DND-41 (cell line): ENCODE measurements at regions not wholly inside any gene's neighbourhood (a gene's known extent, or its start where the extent isn't known, plus 50 kb on each side); places are given as distances from the start of the nearest gene placed in this dataset.

ENCODE experiments used
- ATAC-seq: fragments of 200-7000 bp; cut with Tn5 transposase; 3 replicates; pipeline ENCODE4 v1.9.1; 2021; ENCODE audit warnings: low read depth; ENCODE audit not compliant: insufficient read depth
- DNase-seq: peaks from one replicate; pipeline ENCODE4 v3.0.0-alpha.2; 2020
- H2AFZ ChIP-seq: 2 replicates; pipeline ENCODE4 v1.6.0; 2012; ENCODE audit warnings: low read depth, low read length
- H3K27ac ChIP-seq: 2 replicates; pipeline ENCODE4 v1.5.1; 2012; ENCODE audit warnings: low read length, inconsistent platforms
- H3K27me3 ChIP-seq: fragments of 200-600 bp; sonication (generic); 2 replicates; pipeline ENCODE4 v1.6.0; 2012; ENCODE audit warnings: low read length, mild to moderate bottlenecking, inconsistent platforms; ENCODE audit not compliant: insufficient read depth, poor library complexity
- H3K36me3 ChIP-seq: 2 replicates; pipeline ENCODE4 v1.5.1; 2012; ENCODE audit warnings: low read length, inconsistent platforms; ENCODE audit not compliant: insufficient read depth
- H3K4me1 ChIP-seq: 2 replicates; pipeline ENCODE4 v1.5.1; 2012; ENCODE audit warnings: mild to moderate bottlenecking, low read length; ENCODE audit not compliant: insufficient read depth
- H3K4me2 ChIP-seq: 2 replicates; pipeline ENCODE4 v1.6.0; 2012; ENCODE audit warnings: mild to moderate bottlenecking, moderate library complexity, low read length, inconsistent platforms; ENCODE audit not compliant: insufficient read depth
- H3K4me3 ChIP-seq, 2 experiments: fragments of 200-600 bp in 1 of 2; shearing (Covaris generic) in 1 of 2; 2 replicates each; pipeline ENCODE4 v1.5.1; 2012 to 2016; ENCODE audit warnings: inconsistent platforms in 2 of 2, low read length in 2 of 2, mild to moderate bottlenecking in 2 of 2, low read depth in 1 of 2, moderate library complexity in 1 of 2
- H3K79me2 ChIP-seq: 2 replicates; pipeline ENCODE4 v1.6.0; 2012; ENCODE audit warnings: low read length, inconsistent platforms; ENCODE audit not compliant: insufficient read depth
- H3K9ac ChIP-seq: 2 replicates; pipeline ENCODE4 v1.6.0; 2012; ENCODE audit warnings: low read depth, mild to moderate bottlenecking, inconsistent platforms, low read length, moderate library complexity
- H3K9me3 ChIP-seq: 2 replicates; pipeline ENCODE4 v1.5.1; 2012; ENCODE audit warnings: low read length, moderate library complexity, mild to moderate bottlenecking, inconsistent platforms; ENCODE audit not compliant: insufficient read depth, severe bottlenecking
- H4K20me1 ChIP-seq: 2 replicates; pipeline ENCODE4 v1.6.0; 2012; ENCODE audit warnings: low read length; ENCODE audit not compliant: insufficient read depth
- EZH2 ChIP-seq: IDR thresholded peaks from 3 replicates; pipeline ENCODE4 v1.6.1; 2012; ENCODE audit warnings: borderline replicate concordance, low read depth, mild to moderate bottlenecking, moderate library complexity, low read length, inconsistent platforms; ENCODE audit not compliant: severe bottlenecking
- TF ChIP-seq, protein P1 (sequence below): IDR thresholded peaks from 2 replicates; pipeline ENCODE4 v1.5.1; 2012; ENCODE audit warnings: borderline replicate concordance, low read length, moderate library complexity, mild to moderate bottlenecking; ENCODE audit not compliant: poor library complexity, severe bottlenecking; ENCODE audit errors: extremely low read depth

- Histone ChIP-seq H3K9me3 (no peaks in the 10 kb centered on the region), H3K4me1 (no peaks in the 10 kb centered on the region), H3K9ac (no peak overlapping the region), H3K27me3 (no peaks in the 10 kb centered on the region), H3K4me2 (no peak overlapping the region), H3K4me3 (no peak overlapping the region), H3K79me2 (no peaks in the 10 kb centered on the region), H2AFZ (no peak overlapping the region), H3K27ac (no peak overlapping the region), H3K36me3 (no peaks in the 10 kb centered on the region), H4K20me1 (no peaks in the 10 kb centered on the region)
- DNase-seq, result no peak
- ATAC-seq, result no peak
- TF ChIP-seq, protein P1, sequence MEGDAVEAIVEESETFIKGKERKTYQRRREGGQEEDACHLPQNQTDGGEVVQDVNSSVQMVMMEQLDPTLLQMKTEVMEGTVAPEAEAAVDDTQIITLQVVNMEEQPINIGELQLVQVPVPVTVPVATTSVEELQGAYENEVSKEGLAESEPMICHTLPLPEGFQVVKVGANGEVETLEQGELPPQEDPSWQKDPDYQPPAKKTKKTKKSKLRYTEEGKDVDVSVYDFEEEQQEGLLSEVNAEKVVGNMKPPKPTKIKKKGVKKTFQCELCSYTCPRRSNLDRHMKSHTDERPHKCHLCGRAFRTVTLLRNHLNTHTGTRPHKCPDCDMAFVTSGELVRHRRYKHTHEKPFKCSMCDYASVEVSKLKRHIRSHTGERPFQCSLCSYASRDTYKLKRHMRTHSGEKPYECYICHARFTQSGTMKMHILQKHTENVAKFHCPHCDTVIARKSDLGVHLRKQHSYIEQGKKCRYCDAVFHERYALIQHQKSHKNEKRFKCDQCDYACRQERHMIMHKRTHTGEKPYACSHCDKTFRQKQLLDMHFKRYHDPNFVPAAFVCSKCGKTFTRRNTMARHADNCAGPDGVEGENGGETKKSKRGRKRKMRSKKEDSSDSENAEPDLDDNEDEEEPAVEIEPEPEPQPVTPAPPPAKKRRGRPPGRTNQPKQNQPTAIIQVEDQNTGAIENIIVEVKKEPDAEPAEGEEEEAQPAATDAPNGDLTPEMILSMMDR, result no peak
- no peak for TF ChIP-seq EZH2
Measured at GRCh38 chr2:188678882-188679281, 295.3 kb upstream of the COL3A1 start.

- Histone ChIP-seq H3K9me3 (no peaks in the 10 kb centered on the region), H3K9ac (no peak overlapping the region), H2AFZ (no peak overlapping the region), H3K79me2 (no peaks in the 10 kb centered on the region), H3K36me3 (no peaks in the 10 kb centered on the region), H4K20me1 (no peaks in the 10 kb centered on the region), H3K27me3 (no peaks in the 10 kb centered on the region), H3K4me2 (no peak overlapping the region), H3K4me1 (no peaks in the 10 kb centered on the region), H3K4me3 (no peak overlapping the region), H3K27ac (no peak overlapping the region)
- TF ChIP-seq, protein P1, result no peak
- no peak for TF ChIP-seq EZH2
- DNase-seq (no peak), ATAC-seq (no peak)
Measured at GRCh38 chr2:188682838-188683237, 291.3 kb upstream of the COL3A1 start.

DNA sequence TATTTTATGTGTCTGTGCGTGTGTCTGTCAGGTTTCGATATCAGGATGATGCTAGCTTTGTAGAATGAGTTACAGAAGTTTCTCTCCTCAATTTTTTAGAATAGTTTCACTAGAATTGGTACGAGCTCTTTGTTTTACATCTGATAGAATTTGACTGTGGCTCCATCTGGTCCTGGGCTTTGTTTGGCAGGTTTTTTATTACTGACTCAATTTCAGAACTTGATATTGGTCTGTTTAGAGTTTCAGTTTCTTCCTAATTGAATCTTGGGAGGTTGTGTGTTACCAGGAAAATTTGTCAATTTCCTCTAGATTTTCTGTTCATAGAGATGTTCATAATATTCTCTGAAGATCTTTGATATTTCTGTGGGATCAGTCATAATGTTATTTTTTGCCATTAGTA lies 289.4 kb upstream of the COL3A1 start:
- H3K9ac ChIP-seq, result no peak overlapping the region
- no peak for DNase-seq
- no peak overlapping the region for H3K27ac ChIP-seq
- H3K36me3 ChIP-seq, result no peaks in the 10 kb centered on the region
- H2AFZ ChIP-seq, result no peak overlapping the region
- no peak overlapping the region for H3K4me2 ChIP-seq
- TF ChIP-seq, protein P1, result no peak
- TF ChIP-seq EZH2, result no peak
- H3K4me3 ChIP-seq, result no peak overlapping the region
- no peaks in the 10 kb centered on the region for H3K4me1 ChIP-seq
- H4K20me1 ChIP-seq, result no peaks in the 10 kb centered on the region
- H3K9me3 ChIP-seq, result no peaks in the 10 kb centered on the region
- no peak for ATAC-seq
- H3K27me3 ChIP-seq, result no peaks in the 10 kb centered on the region
- H3K79me2 ChIP-seq, result no peaks in the 10 kb centered on the region

GRCh38 chr2:188693111-188693510 lies 281.1 kb upstream of the COL3A1 start:
- H3K4me2 ChIP-seq, result no peak overlapping the region
- ATAC-seq, result no peak

More at GRCh38 chr2:188693111-188693510, 281.1 kb upstream of the COL3A1 start:
- Histone ChIP-seq H3K27me3 (no peaks in the 10 kb centered on the region), H3K9me3 (no peaks in the 10 kb centered on the region), H3K79me2 (no peaks in the 10 kb centered on the region), H3K27ac (no peak overlapping the region), H3K9ac (no peak overlapping the region), H3K4me3 (no peak overlapping the region), H2AFZ (no peak overlapping the region), H4K20me1 (no peaks in the 10 kb centered on the region), H3K36me3 (no peaks in the 10 kb centered on the region), H3K4me1 (peaks cover 29% of the 10 kb centered on the region)
- TF ChIP-seq, protein P1, result no peak
- no peak for TF ChIP-seq EZH2
- no peak for DNase-seq
